ENCODE measurements at regions not wholly inside any gene's neighbourhood (a gene's known extent, or its start where the extent isn't known, plus 50 kb on each side); places are given as distances from the start of the nearest gene placed in this dataset.

DNA sequence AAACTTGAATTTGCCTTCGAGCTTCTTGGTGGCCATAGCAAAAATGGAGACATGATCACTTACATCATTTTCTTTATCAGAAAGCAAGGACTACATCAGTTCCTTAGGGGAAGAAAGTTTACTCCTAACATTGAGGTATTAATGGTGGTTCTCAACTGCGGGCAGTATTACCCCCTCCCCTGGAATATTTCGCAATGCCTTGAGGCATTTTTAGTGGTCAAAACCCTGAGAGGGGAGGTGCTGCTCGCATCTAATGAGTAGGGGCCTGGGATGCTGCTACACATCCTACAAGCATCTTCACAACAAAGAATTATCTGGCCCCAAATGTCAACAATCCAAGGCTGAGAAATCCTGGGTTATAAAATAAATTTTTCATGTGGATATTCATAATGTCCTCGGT, 222.2 kb upstream of the TSHZ2 start:
- no peak overlapping the region for H3K4me3 ChIP-seq (ENCODE audit: low read depth in 1 of 2, low read length in 1 of 2)

DNA sequence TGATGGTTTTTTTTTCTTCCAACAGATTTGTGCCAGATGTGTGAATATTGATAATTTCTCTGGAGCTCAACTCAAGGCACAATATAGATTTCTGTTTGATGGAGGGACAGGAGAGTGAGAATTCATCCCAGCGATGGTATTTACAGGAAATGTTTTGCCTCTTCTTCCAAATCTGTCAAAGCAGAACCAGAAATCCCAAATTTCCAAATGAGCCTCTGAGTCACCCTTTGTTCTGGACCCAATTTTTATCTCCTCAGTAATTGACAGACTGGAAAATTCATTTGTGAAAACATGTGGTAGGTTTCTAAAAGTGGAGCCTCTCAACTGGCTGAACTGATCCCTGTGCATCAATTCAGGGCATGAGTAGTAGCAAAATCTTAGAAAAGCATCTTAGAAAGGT, 223.2 kb upstream of the TSHZ2 start:
- TF ChIP-seq, protein P1, sequence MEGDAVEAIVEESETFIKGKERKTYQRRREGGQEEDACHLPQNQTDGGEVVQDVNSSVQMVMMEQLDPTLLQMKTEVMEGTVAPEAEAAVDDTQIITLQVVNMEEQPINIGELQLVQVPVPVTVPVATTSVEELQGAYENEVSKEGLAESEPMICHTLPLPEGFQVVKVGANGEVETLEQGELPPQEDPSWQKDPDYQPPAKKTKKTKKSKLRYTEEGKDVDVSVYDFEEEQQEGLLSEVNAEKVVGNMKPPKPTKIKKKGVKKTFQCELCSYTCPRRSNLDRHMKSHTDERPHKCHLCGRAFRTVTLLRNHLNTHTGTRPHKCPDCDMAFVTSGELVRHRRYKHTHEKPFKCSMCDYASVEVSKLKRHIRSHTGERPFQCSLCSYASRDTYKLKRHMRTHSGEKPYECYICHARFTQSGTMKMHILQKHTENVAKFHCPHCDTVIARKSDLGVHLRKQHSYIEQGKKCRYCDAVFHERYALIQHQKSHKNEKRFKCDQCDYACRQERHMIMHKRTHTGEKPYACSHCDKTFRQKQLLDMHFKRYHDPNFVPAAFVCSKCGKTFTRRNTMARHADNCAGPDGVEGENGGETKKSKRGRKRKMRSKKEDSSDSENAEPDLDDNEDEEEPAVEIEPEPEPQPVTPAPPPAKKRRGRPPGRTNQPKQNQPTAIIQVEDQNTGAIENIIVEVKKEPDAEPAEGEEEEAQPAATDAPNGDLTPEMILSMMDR (IDR thresholded peaks at IDR 0.05): no peak
- no peaks in the 10 kb centered on the region for H3K9me3 ChIP-seq
- no peaks in the 10 kb centered on the region for H3K36me3 ChIP-seq
- no peak overlapping the region for H3K27ac ChIP-seq
- no peaks in the 10 kb centered on the region for H3K27me3 ChIP-seq
- no peak overlapping the region for H3K4me3 ChIP-seq (ENCODE audit: low read depth in 1 of 2, low read length in 1 of 2)
- H3K4me1 ChIP-seq (ENCODE audit: control insufficient read depth in 1 of 2, insufficient read depth in 1 of 2, low read depth in 1 of 2, low read length in 1 of 2): no peaks in the 10 kb centered on the region

More for the DNA sequence above, 222.2 kb upstream of the TSHZ2 start:
- Histone ChIP-seq H3K27me3 (no peaks in the 10 kb centered on the region), H3K36me3 (no peaks in the 10 kb centered on the region), H3K4me1 (ENCODE audit: control insufficient read depth in 1 of 2, insufficient read depth in 1 of 2, low read depth in 1 of 2, low read length in 1 of 2) (no peaks in the 10 kb centered on the region), H3K9me3 (no peaks in the 10 kb centered on the region), H3K27ac (no peak overlapping the region)
- TF ChIP-seq, protein P1 (IDR thresholded peaks at IDR 0.05): no peak

DNA sequence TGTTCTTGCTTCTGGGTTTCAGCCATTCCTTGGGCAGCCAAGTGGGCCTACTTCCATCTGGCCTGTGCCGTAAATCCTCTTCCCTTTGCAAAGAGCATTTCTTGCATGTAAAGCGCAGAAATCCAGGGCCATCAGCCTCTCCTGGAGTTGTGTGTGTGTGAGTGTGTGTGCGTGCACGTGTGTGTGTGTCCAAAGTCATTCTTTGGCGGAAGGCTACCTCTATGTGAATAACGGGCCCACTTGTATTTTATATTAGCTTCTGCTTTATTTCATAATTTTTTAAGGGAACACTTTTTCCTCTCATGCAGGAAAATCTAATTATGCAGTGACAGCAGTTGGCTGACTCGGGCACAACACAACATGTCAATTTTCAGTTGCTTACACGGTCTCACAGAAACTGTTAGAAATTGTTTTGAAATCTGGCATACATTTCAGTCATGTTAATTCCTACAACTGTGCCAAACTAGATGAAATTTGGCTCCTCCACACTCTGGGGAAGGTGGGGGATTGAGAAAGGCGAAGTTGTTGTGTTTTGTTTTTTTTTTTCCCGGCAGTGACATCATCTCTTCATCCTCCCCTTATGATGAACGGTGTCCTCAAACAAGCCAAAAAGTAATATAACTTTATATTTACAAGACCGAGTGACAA, 223.7 kb upstream of the TSHZ2 start:
- Histone ChIP-seq H3K27me3 (no peaks in the 10 kb centered on the region), H3K4me1 (ENCODE audit: control insufficient read depth in 1 of 2, insufficient read depth in 1 of 2, low read depth in 1 of 2, low read length in 1 of 2) (no peaks in the 10 kb centered on the region), H3K4me3 (ENCODE audit: low read depth in 1 of 2, low read length in 1 of 2) (no peak overlapping the region), H3K9me3 (no peaks in the 10 kb centered on the region), H3K27ac (no peak overlapping the region), H3K36me3 (no peaks in the 10 kb centered on the region)
- TF ChIP-seq, protein P1 (IDR thresholded peaks at IDR 0.05): no peak

DNA sequence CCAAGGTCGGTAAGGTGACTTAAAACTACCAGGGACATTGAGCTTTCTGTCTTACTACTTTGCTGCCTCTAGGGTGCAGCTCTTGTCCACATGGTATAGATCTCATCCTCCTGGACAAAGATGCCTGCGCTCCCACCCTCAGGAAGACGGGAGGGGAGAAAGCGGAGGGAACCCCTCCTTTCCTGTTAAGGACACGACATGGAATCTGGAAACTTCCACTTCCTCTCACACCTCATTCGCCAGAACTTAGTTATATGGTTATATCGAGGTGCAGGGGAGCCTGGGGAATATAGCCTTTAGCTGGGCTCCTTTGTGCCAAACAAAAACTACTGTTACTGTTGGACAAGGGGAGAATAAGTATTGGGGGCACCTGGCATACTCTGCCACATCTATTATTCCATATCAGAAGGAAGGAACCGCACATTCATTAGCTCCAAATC, 224.3 kb upstream of the TSHZ2 start:
- Histone ChIP-seq H3K4me3 (ENCODE audit: low read depth in 1 of 2, low read length in 1 of 2) (no peak overlapping the region), H3K27me3 (no peaks in the 10 kb centered on the region), H3K27ac (no peak overlapping the region), H3K9me3 (no peaks in the 10 kb centered on the region), H3K4me1 (ENCODE audit: control insufficient read depth in 1 of 2, insufficient read depth in 1 of 2, low read depth in 1 of 2, low read length in 1 of 2) (no peaks in the 10 kb centered on the region), H3K36me3 (no peaks in the 10 kb centered on the region)
- TF ChIP-seq, protein P1 (IDR thresholded peaks at IDR 0.05): no peak

DNA sequence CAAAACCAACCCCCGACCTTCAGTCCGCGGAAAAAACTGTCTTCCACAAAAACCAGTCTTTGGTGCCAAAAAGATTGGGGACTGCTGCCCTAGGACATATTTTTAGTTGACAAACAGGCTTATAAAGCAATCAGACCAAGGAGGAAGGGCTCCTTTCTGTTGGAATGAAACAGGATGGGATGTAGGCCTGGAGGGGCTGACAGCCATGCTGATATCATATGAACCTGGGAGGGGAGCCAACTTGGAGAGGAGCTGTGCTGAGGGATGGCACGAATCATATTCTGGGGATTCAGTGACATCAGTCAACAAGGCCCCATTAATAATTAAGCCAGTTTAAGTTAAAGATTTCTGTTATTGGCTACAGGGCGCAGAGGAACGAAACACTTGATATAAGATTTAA, 225.4 kb upstream of the TSHZ2 start:
- TF ChIP-seq, protein P1 (IDR thresholded peaks at IDR 0.05): no peak
- H3K27me3 ChIP-seq: no peaks in the 10 kb centered on the region

More for the DNA sequence above, 225.4 kb upstream of the TSHZ2 start:
- H3K36me3 ChIP-seq: no peaks in the 10 kb centered on the region
- H3K4me1 ChIP-seq (ENCODE audit: control insufficient read depth in 1 of 2, insufficient read depth in 1 of 2, low read depth in 1 of 2, low read length in 1 of 2): no peaks in the 10 kb centered on the region
- no peaks in the 10 kb centered on the region for H3K9me3 ChIP-seq
- no peak overlapping the region for H3K4me3 ChIP-seq (ENCODE audit: low read depth in 1 of 2, low read length in 1 of 2)
- no peak overlapping the region for H3K27ac ChIP-seq
